Erythroblast (primary cell): ENCODE measurements at regions not wholly inside any gene's neighbourhood (a gene's known extent, or its start where the extent isn't known, plus 50 kb on each side); places are given as distances from the start of the nearest gene placed in this dataset.

Experiments used
- GATA1 ChIP-seq: IDR thresholded peaks from 2 replicates; pipeline ENCODE4 v1.6.1; 2011; ENCODE audit warnings: low read depth, mild to moderate bottlenecking, control low read depth, low read length, moderate library complexity
- POLR2A ChIP-seq: IDR thresholded peaks from 2 replicates; pipeline ENCODE4 v1.6.1; 2011; ENCODE audit warnings: mild to moderate bottlenecking, low read length

DNA sequence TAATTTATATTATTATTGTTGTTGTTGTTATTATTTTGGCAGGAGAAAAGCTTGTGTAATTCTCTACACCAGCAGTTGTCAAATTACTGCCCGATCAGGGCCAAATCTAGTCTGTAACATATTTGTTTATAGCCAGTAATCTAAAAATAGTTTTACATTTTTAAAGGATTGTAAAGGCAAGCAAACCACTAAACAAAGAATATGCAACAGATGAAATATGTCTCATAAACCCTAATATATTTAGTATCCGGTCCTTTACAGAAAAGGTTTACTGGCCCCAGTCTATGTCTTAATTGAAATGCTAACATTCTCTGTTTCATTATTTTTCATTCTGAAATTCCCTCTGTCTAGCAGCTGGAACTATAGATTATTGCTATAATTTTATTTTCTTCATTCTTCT is 709.5 kb downstream of the KCNJ2 start:
- TF ChIP-seq POLR2A (no peak), GATA1 (no peak)
